Right atrium auricular region (tissue), 2 donors: ENCODE measurements at regions not wholly inside any gene's neighbourhood (a gene's known extent, or its start where the extent isn't known, plus 50 kb on each side); places are given as distances from the start of the nearest gene placed in this dataset.

ENCODE experiments used
- DNase-seq: peaks from one replicate; pipeline ENCODE4 v3.0.0-alpha.2; 2019; ENCODE audit warnings: low spot score
- H3K27ac ChIP-seq, 2 donors: fragments of 200-600 bp; sonication (generic); 1 replicate in 1 of 2; 2 replicates in 1 of 2; pipeline ENCODE4 v1.5.1; 2016 to 2019
- H3K27me3 ChIP-seq, 2 donors: fragments of 200-600 bp; sonication (generic); one replicate each; pipeline versions ENCODE4 v1.5.1 to v1.6.0; 2017 to 2019
- H3K36me3 ChIP-seq: fragments of 200-600 bp; sonication (generic); one replicate; pipeline ENCODE4 v1.5.1; 2016
- H3K4me1 ChIP-seq, 2 donors: fragments of 200-600 bp; sonication (generic); one replicate each; pipeline versions ENCODE4 v1.5.1 to v1.6.0; 2017 to 2019
- H3K4me3 ChIP-seq, 2 donors: fragments of 200-600 bp; sonication (generic); 1 replicate in 1 of 2; 2 replicates in 1 of 2; pipeline ENCODE4 v1.5.1; 2017 to 2019; ENCODE audit warnings: mild to moderate bottlenecking in 1 of 2, moderate library complexity in 1 of 2
- H3K9me3 ChIP-seq, 2 donors: fragments of 200-600 bp; sonication (generic); one replicate each; pipeline ENCODE4 v1.5.1; 2019
- CTCF ChIP-seq, 2 donors: fragments of 200-600 bp; sonication (generic); IDR thresholded peaks; one replicate each; pipeline ENCODE4 v1.5.1; 2019; ENCODE audit warnings: antibody characterized with exemption in 2 of 2

GRCh38 chr1:65728504-65728903 lies 64.2 kb upstream of the PDE4B start:
- no peaks in the 10 kb centered on the region for H3K36me3 ChIP-seq
- TF ChIP-seq CTCF (IDR thresholded peaks at IDR 0.05): no peak
- H3K4me3 ChIP-seq: no peak overlapping the region

GRCh38 chr1:65729259-65729658 lies 63.4 kb upstream of the PDE4B start:
- no peak for DNase-seq
- no peak overlapping the region for H3K27ac ChIP-seq
- no peak for TF ChIP-seq CTCF (IDR thresholded peaks at IDR 0.05)
- no peaks in the 10 kb centered on the region for H3K9me3 ChIP-seq
- H3K36me3 ChIP-seq: no peaks in the 10 kb centered on the region
- H3K27me3 ChIP-seq: no peaks in the 10 kb centered on the region
- H3K4me1 ChIP-seq: no peaks in the 10 kb centered on the region
- H3K4me3 ChIP-seq: no peak overlapping the region

More at GRCh38 chr1:65728504-65728903, 64.2 kb upstream of the PDE4B start:
- H3K9me3 ChIP-seq: no peaks in the 10 kb centered on the region
- DNase-seq: no peak
- no peaks in the 10 kb centered on the region for H3K27me3 ChIP-seq
- no peak overlapping the region for H3K27ac ChIP-seq
- no peaks in the 10 kb centered on the region for H3K4me1 ChIP-seq

GRCh38 chr1:65734979-65735378 lies 57.7 kb upstream of the PDE4B start:
- no peaks in the 10 kb centered on the region for H3K27me3 ChIP-seq
- H3K9me3 ChIP-seq: no peaks in the 10 kb centered on the region
- no peaks in the 10 kb centered on the region for H3K36me3 ChIP-seq
- DNase-seq: no peak
- no peak overlapping the region for H3K27ac ChIP-seq
- H3K4me3 ChIP-seq: no peak overlapping the region
- no peaks in the 10 kb centered on the region for H3K4me1 ChIP-seq
- TF ChIP-seq CTCF (IDR thresholded peaks at IDR 0.05): no peak

- Histone ChIP-seq H3K9me3 (peaks cover 0 to 10% of the 10 kb centered on the region in 2 donors), H3K27me3 (no peaks in the 10 kb centered on the region), H3K27ac (no peak overlapping the region), H3K4me3 (no peak overlapping the region), H3K36me3 (no peaks in the 10 kb centered on the region), H3K4me1 (no peaks in the 10 kb centered on the region)
- TF ChIP-seq CTCF (IDR thresholded peaks at IDR 0.05): no peak
- no peak for DNase-seq
Measured at GRCh38 chr1:65741993-65742392, 50.7 kb upstream of the PDE4B start.
